HG03558 (cell line): ENCODE measurements at regions not wholly inside any gene's neighbourhood (a gene's known extent, or its start where the extent isn't known, plus 50 kb on each side); places are given as distances from the start of the nearest gene placed in this dataset.

Experiments
- ATAC-seq: cut with Tn5 transposase; IDR thresholded peaks from one replicate; pipeline ENCODE4 v1.9.1; 2021; ENCODE audit warnings: moderate number of reproducible peaks; ENCODE audit not compliant: unreplicated experiment; ENCODE audit errors: extremely low read depth

DNA sequence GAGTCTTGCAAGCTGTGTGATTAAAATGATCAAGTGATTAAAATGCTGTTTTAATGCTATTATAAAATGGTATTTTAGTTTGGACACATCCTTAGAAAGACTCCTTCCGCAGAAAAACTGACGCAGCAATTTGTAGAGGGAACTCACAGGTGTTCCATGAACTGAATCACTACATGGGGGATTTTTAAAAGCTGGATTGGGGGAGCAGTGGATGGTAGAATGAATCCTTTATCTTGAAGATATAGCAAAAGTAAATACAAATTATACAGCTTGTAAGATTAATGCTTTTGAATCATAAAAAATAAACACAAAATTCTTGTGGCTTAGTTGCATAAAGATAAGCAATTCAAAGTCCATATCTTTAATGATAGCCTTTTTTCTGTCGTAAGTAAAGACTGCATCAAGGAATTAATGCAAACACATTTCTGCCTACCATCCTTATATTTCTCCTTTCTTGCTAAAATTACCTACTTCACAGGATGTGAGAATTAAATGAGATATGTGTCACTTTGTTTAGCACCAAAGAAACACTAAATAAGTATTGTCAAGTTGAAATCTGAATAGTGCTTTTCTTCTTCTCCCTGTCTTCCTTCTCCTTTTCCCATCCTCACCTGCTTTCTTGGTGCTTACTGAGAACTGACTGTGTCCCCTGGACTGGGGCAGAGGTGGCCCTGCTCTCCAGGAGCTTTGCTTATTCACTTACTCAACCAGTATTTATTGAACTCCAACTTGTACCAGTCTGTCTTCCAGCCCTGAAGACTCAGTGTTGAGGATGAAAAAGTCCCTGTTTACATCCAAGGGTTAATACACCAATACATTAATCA, 61.5 kb upstream of the F3 start:
- no peak for ATAC-seq

DNA sequence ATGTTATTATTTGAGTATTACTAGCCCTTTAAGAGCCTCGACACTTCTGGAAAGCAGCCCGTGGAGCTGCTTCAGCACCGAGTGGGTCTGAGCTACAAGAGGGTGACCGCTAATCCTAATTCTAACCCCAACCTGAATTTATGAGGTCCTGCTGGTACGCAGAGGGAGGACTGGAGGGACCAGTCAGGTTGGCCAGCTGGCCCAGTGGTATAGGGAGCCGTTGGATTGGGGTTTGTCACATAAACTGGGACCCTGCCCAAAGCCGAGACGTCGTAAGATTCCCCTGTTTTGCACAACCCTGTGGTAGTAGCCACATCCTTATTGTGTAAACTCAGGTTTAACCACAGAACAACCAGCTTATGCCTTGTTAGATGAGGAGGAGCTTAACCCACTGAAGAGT, 60.8 kb upstream of the F3 start:
- ATAC-seq = no peak

DNA sequence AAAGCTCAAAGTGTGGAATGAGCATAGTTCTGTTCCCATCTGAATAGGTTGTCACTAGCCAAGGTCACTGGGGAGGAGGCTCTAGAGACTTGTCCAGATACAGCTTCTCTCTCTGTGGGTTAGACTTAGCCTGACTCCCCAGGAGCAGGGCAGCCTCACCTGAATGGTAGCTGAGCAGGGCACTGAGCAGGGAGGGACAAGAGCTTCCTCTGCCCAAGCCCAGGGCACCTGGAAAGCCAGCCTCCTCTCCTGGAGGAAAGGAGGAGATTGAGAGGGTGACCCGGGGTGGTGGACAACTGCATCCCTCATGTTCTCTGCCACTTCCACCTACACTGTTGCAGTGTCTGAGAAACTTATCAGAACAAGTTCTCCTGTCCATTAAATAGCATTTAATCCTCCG, 59.0 kb upstream of the F3 start:
- ATAC-seq = no peak

DNA sequence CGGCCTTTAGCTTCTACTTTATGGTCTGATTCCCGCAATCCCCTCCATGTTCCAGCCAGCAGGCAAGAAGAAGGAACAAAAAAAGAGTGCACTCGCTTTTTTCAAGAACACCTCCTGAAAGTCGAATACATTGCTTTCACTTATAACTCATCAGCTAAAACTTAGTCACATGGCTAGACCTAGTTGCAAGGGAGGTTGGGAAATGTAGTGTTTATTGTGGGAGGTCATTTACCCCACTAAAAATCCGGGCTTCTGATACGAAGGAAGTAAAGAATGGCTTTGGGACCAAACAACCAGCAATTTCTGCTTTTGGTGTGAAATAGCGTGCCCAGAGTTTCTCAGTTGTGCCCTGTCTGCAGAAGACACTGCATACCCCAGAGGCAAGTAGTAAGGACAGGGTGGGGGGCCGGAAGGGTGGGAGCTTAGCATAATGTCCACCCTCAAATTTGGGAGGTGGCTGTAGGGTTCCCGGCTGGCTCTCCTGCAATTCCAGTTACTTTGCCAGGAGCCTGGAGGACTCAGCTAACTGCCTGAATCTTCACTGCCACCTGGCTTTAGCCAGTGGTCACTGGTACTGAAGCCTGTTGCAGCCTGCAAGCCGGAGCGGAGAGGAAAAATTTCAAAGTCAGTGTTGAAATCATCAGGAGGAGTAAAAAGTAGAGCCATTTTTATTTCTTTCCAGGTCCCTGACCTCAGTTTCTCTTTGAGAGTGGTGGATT, 57.7 kb upstream of the F3 start:
- no peak for ATAC-seq

DNA sequence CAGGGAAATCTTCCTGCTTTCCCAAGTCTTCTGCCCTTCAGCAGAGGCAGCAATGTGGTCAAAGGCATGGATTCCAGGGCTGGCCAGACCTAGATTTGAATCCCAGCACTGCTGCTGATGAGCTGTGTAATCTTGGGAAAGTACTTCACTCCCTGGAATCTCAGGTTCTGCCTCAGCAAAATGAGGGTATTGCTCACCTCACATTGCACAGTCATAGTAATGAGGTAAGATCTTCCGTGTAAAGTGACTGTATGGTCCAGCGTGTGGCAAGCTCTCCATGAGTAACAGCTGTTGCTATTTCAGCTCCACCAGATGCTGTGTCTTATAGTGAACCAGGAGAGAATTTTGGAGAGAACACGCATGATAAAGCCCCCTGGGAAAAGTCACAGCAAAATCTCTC, 56.1 kb upstream of the F3 start:
- no peak for ATAC-seq

DNA sequence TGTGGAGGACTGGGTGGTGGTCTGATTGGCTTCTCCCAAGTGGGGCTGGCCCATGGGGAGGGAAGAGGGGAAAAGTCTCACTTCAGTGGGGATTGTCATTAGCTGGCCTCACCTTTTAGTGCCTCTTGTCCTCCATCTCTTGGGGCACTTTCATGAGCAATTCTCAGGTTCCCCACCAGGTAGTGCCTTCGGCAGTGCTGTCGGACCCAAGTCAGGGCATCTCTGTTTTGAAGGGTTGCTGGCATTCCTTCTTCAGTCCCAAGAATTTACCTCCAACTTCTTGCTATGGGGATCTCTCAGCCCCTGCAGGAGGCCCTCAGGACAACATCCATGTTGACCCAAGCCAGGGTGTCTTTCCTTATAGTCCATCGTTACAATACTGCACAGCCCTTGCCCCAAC, 54.7 kb upstream of the F3 start:
- no peak for ATAC-seq

DNA sequence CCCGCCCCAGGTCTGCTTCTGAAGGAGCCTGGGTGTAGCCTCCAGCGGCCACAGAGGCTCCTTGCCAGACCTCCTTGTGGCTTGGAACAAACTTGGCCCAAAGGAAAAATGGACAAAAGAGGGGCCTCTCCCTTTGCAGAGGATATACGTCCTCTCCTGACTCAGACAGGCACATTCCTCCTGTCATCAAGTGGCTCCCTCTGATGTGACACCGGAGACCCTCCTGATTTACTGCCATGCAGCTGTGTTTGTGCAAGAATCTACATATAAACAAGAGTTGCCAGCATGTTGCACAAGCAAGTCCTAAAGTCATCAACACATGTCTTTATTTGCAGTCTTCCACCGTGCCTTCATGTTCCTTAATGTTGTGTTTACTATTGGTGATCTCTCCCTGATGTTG, 54.1 kb upstream of the F3 start:
- ATAC-seq = no peak

DNA sequence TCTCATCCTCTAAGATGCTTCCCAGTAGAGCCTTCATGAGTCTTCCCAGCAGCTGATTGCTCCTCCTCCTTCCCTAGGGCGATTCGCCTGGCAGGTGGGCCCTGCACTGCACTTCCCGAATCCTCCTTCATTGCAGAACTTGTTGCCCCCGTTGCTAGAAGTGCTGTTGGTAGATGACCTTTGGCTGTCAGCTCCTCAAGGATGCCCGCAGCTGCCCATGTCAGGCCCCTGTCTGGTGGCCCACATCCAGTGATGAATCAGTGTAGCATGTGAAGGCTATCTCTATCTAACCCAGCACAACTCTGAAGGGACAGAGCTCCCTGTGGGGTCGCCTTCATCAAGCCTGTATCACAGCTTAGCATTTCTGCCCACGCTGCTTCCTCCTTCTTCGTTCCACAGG, 52.1 kb upstream of the F3 start:
- ATAC-seq = no peak

DNA sequence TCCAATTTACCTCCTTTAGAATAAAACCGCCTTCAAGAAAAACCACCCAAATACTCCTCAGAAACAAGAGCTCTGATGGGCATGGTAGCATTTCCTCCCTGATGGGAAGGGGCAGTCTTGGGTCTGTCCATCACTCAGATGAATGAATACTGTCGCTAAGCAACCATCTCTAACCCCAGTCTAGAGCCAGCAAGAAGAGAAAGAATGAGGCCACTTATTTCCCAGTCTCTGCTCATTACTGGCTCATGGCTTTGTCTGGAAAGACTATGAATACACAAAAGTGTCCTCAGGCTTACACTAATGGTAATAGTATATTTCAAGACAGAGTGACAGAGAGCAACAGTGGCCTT, 51.0 kb upstream of the F3 start:
- ATAC-seq = no peak

DNA sequence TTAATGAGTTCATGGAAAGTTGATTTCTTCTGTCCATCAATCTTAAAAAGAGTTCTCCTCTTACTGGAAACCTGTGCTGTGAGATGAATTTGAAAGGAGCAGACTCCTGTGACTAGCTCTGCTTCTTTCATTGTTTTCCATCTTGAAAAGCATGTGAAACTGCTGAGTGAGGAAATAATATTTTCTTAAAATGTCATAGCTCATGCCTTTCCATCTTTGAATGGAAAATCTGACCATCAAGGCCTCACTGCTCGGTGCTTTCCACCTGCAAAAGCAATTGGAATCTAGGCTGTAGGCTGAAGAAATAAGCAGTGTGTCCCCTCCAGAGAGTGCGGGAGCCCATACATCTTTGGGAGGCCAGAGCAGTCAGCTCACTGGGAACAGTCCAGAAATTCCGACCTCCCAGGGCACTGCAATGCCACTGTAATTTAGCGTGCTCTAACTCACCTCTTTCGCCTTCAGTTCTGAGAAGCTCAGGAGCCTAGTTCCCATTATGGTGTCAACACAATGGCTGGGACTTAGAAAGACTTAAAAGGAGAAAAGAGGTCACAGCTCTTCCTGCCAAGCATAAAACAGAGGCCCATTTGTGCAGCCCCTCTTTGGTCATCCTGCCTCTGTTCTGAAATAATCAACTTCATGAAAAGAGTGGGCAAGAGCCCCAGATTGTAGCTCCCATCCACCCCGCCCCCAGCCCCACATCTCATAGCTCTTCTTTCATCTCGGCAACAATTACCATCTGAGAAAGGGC, 50.4 kb upstream of the F3 start:
- no peak for ATAC-seq
